ENCODE measurements at regions not wholly inside any gene's neighbourhood (a gene's known extent, or its start where the extent isn't known, plus 50 kb on each side); places are given as distances from the start of the nearest gene placed in this dataset.

- SMC1A ChIA-PET (ENCODE audit: uncharacterized antibody, unreplicated experiment): interaction anchor here (1.0 kb wide), 1 partner anchor 15 kb away, joined by 3 read pairs; no protein-coding TSS in a partner anchor
- Histone ChIP-seq H3K9me3 (replicated peaks; ENCODE audit: control insufficient read depth, insufficient read depth, low read length) (no peaks in the 10 kb centered on the region), H3K4me1 (ENCODE audit: control insufficient read depth, insufficient read depth, low read length) (no peaks in the 10 kb centered on the region), H3K4me3 (no peak overlapping the region), H3K27ac (ENCODE audit: control insufficient read depth, insufficient read depth) (no peak overlapping the region), H2AFZ (ENCODE audit: control insufficient read depth, low read depth, low read length) (no peak overlapping the region), H3K9ac (ENCODE audit: control insufficient read depth, insufficient read depth, low read length) (no peak overlapping the region), H3K27me3 (replicated peaks in 1 of 2; ENCODE audit: control insufficient read depth in 2 of 2, insufficient read depth in 2 of 2, low read length in 1 of 2) (no peaks in the 10 kb centered on the region), H4K20me1 (ENCODE audit: control insufficient read depth, insufficient read depth) (no peaks in the 10 kb centered on the region), H3K36me3 (ENCODE audit: control insufficient read depth in 2 of 2, insufficient read depth in 2 of 2, low read length in 1 of 2) (no peaks in the 10 kb centered on the region), H3K4me2 (ENCODE audit: control insufficient read depth, insufficient read depth) (no peak overlapping the region), H3K79me2 (ENCODE audit: control insufficient read depth, insufficient read depth, low read length) (no peaks in the 10 kb centered on the region)
- DNase-seq (ENCODE audit: low read depth, low spot score) (no peak), FAIRE-seq (no peak), ATAC-seq (no peak)
- RAD21 ChIA-PET (ENCODE audit: unreplicated experiment): no interaction called here
- in situ Hi-C loops (cut with MboI): no loop called here
- intact Hi-C loops (cut with micrococcal nuclease; ENCODE audit: unreplicated experiment): no loop called here
- POLR2A ChIA-PET: no interaction called here
- no TSS peak for BruUV-seq (replicated peaks)
- CTCF ChIA-PET: no interaction called here
- 19% methylated on average over 3 of the region's 3 CpGs for WGBS (ENCODE audit: insufficient coverage, insufficient replicate concordance, low lambda C conversion rate, missing lambda C conversion rate)
- TF ChIP-seq NRF1 (conservative IDR thresholded peaks at IDR 0.05; ENCODE audit: low read depth, low read length): no peak
- no peak for TF ChIP-seq NR2F1 (conservative IDR thresholded peaks at IDR 0.05)
- TF ChIP-seq TAF1 (IDR thresholded peaks at IDR 0.05; ENCODE audit: borderline replicate concordance, low read depth, low read length): no peak
- no peak for TF ChIP-seq SMAD5 (IDR thresholded peaks at IDR 0.05; ENCODE audit: low read depth)
- TF ChIP-seq JUND (IDR thresholded peaks at IDR 0.05; ENCODE audit: low read depth, low read length): no peak
- TF ChIP-seq STAT1 (conservative IDR thresholded peaks at IDR 0.05): no peak
- no peak for TF ChIP-seq SUZ12 (IDR thresholded peaks at IDR 0.05; ENCODE audit: unreplicated experiment)
- TF ChIP-seq RCOR1 (conservative IDR thresholded peaks at IDR 0.05; ENCODE audit: low read depth, low read length): no peak
- TF ChIP-seq HSF1 (IDR thresholded peaks at IDR 0.05; ENCODE audit: low read depth, low read length): no peak
- TF ChIP-seq, protein P1, sequence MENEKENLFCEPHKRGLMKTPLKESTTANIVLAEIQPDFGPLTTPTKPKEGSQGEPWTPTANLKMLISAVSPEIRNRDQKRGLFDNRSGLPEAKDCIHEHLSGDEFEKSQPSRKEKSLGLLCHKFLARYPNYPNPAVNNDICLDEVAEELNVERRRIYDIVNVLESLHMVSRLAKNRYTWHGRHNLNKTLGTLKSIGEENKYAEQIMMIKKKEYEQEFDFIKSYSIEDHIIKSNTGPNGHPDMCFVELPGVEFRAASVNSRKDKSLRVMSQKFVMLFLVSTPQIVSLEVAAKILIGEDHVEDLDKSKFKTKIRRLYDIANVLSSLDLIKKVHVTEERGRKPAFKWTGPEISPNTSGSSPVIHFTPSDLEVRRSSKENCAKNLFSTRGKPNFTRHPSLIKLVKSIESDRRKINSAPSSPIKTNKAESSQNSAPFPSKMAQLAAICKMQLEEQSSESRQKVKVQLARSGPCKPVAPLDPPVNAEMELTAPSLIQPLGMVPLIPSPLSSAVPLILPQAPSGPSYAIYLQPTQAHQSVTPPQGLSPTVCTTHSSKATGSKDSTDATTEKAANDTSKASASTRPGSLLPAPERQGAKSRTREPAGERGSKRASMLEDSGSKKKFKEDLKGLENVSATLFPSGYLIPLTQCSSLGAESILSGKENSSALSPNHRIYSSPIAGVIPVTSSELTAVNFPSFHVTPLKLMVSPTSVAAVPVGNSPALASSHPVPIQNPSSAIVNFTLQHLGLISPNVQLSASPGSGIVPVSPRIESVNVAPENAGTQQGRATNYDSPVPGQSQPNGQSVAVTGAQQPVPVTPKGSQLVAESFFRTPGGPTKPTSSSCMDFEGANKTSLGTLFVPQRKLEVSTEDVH (IDR thresholded peaks at IDR 0.05; ENCODE audit: low read depth, partially characterized antibody): no peak
- TF ChIP-seq MLLT1 (IDR thresholded peaks at IDR 0.05): no peak
- no peak for TF ChIP-seq NFXL1 (IDR thresholded peaks at IDR 0.05; ENCODE audit: borderline replicate concordance)
- TF ChIP-seq ZBED1 (IDR thresholded peaks at IDR 0.05; ENCODE audit: borderline replicate concordance): no peak
- TF ChIP-seq NFYB (IDR thresholded peaks at IDR 0.05; ENCODE audit: insufficient read depth, low read depth, low read length): no peak
- TF ChIP-seq, protein P2, sequence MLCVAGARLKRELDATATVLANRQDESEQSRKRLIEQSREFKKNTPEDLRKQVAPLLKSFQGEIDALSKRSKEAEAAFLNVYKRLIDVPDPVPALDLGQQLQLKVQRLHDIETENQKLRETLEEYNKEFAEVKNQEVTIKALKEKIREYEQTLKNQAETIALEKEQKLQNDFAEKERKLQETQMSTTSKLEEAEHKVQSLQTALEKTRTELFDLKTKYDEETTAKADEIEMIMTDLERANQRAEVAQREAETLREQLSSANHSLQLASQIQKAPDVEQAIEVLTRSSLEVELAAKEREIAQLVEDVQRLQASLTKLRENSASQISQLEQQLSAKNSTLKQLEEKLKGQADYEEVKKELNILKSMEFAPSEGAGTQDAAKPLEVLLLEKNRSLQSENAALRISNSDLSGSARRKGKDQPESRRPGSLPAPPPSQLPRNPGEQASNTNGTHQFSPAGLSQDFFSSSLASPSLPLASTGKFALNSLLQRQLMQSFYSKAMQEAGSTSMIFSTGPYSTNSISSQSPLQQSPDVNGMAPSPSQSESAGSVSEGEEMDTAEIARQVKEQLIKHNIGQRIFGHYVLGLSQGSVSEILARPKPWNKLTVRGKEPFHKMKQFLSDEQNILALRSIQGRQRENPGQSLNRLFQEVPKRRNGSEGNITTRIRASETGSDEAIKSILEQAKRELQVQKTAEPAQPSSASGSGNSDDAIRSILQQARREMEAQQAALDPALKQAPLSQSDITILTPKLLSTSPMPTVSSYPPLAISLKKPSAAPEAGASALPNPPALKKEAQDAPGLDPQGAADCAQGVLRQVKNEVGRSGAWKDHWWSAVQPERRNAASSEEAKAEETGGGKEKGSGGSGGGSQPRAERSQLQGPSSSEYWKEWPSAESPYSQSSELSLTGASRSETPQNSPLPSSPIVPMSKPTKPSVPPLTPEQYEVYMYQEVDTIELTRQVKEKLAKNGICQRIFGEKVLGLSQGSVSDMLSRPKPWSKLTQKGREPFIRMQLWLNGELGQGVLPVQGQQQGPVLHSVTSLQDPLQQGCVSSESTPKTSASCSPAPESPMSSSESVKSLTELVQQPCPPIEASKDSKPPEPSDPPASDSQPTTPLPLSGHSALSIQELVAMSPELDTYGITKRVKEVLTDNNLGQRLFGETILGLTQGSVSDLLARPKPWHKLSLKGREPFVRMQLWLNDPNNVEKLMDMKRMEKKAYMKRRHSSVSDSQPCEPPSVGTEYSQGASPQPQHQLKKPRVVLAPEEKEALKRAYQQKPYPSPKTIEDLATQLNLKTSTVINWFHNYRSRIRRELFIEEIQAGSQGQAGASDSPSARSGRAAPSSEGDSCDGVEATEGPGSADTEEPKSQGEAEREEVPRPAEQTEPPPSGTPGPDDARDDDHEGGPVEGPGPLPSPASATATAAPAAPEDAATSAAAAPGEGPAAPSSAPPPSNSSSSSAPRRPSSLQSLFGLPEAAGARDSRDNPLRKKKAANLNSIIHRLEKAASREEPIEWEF (IDR thresholded peaks at IDR 0.05; ENCODE audit: insufficient replicate concordance, low read depth, low read length): no peak
Observed at GRCh38 chr1:83090195-83090594, 908.7 kb downstream of the TTLL7 start.
